Fibroblast of pulmonary artery (primary cell): ENCODE measurements at regions not wholly inside any gene's neighbourhood (a gene's known extent, or its start where the extent isn't known, plus 50 kb on each side); places are given as distances from the start of the nearest gene placed in this dataset.

Source experiments
- DNase-seq: peaks from one replicate; pipeline ENCODE4 v3.0.0-alpha.2; 2010; ENCODE audit warnings: low read depth
- H3K4me3 ChIP-seq: replicated peaks from 2 replicates; pipeline ENCODE4 v1.5.1; 2011; ENCODE audit warnings: low read depth, mild to moderate bottlenecking, control low read depth, low read length, moderate library complexity
- TF ChIP-seq, protein P1 (sequence below): IDR thresholded peaks from 2 replicates; pipeline ENCODE4 v1.5.1; 2011; ENCODE audit warnings: mild to moderate bottlenecking, control low read depth, low read length, inconsistent platforms; ENCODE audit errors: missing control alignments

DNA sequence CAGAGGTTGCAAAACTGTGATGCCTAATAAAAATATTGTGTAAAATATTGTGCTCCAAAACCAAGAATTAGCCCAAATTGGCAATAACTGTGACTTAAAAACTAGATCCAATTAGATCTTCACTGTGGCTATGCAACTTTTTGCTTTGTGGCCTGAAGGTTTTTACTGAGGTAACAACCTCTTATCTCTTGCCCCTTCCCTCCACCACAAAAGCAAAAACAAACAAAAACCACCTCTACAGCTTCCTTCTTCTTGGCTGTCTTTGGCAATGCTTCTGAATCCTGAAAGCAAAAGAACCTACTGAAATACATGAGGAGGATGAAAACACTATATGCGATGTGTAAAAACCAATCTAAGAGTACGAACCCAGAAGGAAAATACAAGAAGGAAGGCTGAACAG lies 226.7 kb upstream of the MBL2 start:
- no peak overlapping the region for H3K4me3 ChIP-seq
- no peak for DNase-seq
- TF ChIP-seq, protein P1, sequence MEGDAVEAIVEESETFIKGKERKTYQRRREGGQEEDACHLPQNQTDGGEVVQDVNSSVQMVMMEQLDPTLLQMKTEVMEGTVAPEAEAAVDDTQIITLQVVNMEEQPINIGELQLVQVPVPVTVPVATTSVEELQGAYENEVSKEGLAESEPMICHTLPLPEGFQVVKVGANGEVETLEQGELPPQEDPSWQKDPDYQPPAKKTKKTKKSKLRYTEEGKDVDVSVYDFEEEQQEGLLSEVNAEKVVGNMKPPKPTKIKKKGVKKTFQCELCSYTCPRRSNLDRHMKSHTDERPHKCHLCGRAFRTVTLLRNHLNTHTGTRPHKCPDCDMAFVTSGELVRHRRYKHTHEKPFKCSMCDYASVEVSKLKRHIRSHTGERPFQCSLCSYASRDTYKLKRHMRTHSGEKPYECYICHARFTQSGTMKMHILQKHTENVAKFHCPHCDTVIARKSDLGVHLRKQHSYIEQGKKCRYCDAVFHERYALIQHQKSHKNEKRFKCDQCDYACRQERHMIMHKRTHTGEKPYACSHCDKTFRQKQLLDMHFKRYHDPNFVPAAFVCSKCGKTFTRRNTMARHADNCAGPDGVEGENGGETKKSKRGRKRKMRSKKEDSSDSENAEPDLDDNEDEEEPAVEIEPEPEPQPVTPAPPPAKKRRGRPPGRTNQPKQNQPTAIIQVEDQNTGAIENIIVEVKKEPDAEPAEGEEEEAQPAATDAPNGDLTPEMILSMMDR = no peak

DNA sequence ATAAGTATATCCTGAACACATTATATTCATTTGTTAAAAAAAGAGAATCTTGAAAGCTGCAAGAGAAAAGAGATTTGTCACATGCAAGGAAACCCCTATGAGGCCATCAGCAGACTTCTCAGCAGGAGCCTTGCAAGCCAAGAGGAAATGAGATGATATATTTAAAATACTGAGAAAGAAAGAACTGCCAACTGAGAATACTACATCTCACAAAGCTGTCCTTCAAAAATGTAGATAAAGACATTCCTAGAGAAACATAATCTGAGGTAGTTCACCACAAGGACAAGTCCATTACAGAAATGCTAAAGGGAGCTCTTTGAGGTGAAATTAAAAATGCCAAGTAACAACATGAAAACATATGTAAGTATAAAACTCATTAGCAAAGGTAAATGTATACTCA lies 224.4 kb upstream of the MBL2 start:
- no peak overlapping the region for H3K4me3 ChIP-seq
- no peak for DNase-seq
- TF ChIP-seq, protein P1 = no peak

DNA sequence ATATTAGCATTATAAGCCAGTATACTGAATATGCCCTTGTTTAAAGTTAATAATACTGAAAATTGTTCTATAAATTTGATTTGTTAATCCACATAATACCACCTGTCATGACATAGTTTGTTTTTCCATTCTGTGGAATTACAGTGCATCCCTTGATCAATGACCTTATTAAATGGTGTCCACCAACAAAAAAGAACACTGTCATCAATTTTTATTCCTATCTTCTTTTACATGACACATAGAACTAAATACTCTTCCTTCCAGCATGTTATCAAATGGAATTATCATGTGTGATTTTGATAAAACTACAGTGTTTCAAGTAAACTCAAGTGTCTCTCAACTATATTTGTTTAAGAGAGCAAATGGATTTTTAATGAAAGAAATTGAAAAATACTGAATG lies 221.8 kb upstream of the MBL2 start:
- DNase-seq = no peak
- TF ChIP-seq, protein P1 = no peak
- no peak overlapping the region for H3K4me3 ChIP-seq

DNA sequence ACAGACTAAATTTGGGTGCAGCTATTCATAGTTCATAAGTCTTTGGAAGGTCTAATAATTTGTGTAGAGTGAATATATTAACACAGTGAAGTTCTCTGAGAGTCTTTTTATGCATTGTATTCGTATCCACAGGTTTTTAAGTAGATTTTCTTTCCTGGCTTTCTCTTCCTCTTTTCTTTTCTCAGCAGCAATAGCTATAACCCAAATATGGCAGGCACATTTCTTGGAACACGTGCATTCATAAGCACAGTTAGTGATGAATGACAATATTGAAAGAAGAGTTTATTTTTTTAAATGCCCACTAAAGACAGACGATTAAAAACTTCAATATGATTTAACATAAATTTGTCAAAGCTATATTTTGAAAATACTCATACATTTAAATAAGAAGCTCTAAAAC lies 220.5 kb upstream of the MBL2 start:
- TF ChIP-seq, protein P1 = no peak
- DNase-seq = no peak
- H3K4me3 ChIP-seq = no peak overlapping the region

DNA sequence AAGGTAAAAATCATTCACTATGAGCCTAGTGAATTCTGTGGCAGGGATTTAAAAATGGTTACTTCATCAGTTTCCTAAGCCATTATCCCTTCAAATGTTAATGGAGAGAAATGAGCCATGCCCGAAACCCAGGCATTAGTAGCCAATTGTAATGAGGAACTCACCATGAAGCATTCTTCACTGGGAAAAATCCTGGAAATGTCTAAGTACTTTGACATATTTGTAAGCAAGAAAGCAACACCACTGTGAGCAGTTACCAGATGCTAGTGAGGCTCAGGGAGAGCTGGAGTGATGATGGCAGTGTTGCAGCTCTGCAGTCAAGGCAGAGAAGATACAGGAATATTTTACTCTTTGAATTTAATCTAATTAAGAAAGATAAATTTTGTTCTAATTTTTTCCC lies 220.0 kb upstream of the MBL2 start:
- DNase-seq = no peak
- TF ChIP-seq, protein P1 = no peak

DNA sequence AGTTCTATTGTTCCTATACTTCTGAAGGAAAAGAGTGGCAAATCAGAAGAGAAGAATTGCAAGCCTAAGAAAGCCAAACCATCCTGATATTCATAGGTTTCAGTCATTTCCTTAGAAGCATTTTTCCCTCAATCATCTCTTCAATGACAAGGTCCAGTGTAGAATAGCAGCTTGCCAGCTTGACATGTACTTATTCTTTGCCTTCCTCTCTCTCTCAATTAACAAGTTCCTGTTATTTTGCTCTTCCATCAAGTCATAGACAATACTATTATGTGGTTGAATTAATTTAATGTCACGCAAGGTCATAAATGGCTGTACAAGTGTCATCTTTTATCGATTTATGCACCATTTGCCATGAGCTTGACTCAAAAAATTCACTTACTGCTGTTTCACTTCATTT lies 216.3 kb upstream of the MBL2 start:
- H3K4me3 ChIP-seq = no peak overlapping the region
- TF ChIP-seq, protein P1 = no peak
- no peak for DNase-seq

More for the DNA sequence above, 220.0 kb upstream of the MBL2 start:
- H3K4me3 ChIP-seq = no peak overlapping the region

DNA sequence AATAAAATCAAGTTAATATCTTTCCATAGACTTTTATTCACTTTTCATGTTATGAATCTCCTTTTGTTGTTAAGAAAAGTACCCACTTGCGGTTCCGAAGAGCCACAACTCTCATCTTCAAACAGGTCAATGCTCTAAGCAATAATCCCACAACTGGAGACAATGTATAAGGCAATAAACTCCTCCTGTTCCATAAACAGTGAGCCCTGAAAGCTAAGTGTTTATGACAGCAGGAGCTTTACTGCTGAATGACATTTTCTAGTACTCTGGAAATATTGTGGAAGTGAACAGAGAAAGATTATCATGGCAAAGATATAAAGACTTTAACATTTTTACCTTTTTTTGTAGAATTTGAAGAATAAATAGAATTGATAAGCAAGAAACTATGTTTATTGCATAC lies 213.5 kb upstream of the MBL2 start:
- TF ChIP-seq, protein P1 = no peak
- DNase-seq = no peak

More for the DNA sequence above, 213.5 kb upstream of the MBL2 start:
- H3K4me3 ChIP-seq = no peak overlapping the region
